Fibroblast of villous mesenchyme (primary cell): ENCODE measurements at regions not wholly inside any gene's neighbourhood (a gene's known extent, or its start where the extent isn't known, plus 50 kb on each side); places are given as distances from the start of the nearest gene placed in this dataset.

Experiments used
- DNase-seq: peaks from one replicate; pipeline ENCODE4 v3.0.0-alpha.2; 2010; ENCODE audit warnings: low read depth
- H3K4me3 ChIP-seq: 2 replicates; pipeline ENCODE4 v1.5.1; 2011; ENCODE audit warnings: low read depth, mild to moderate bottlenecking, low read length
- TF ChIP-seq, protein P1 (sequence below): IDR thresholded peaks from 2 replicates; pipeline ENCODE4 v1.5.1; 2012; ENCODE audit warnings: low read depth, mild to moderate bottlenecking, low read length; ENCODE audit not compliant: insufficient read depth

DNA sequence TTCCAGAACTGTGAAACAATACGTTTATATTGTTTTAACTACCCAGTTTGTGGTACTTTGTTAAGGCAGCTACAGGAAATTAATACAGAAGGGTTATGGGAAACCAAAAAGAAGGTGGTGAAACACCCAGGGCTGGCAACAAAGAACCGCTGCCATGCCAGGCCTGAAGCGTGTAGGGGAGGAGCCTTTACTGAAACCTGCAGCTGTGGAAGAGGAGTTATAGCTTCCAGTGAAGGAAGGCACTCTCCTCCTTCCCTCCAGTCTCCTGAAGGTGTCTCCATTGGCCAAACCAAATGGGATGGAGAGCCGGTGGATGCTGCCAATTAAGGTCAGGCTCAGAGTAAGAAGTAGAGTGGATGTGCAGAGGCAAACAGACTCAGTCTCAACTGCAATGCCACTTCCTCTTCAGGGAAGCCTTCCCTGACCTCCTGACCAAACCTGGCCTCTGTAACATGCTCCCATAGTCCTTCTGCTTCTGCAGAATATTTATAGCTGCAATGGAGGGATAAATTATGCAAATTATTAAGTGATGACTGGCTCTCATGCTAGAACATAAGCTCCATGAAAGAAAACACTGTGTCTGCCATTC, 168.3 kb downstream of the DAD1 start:
- peak; percentile 28 for DNase-seq
- TF ChIP-seq, protein P1, sequence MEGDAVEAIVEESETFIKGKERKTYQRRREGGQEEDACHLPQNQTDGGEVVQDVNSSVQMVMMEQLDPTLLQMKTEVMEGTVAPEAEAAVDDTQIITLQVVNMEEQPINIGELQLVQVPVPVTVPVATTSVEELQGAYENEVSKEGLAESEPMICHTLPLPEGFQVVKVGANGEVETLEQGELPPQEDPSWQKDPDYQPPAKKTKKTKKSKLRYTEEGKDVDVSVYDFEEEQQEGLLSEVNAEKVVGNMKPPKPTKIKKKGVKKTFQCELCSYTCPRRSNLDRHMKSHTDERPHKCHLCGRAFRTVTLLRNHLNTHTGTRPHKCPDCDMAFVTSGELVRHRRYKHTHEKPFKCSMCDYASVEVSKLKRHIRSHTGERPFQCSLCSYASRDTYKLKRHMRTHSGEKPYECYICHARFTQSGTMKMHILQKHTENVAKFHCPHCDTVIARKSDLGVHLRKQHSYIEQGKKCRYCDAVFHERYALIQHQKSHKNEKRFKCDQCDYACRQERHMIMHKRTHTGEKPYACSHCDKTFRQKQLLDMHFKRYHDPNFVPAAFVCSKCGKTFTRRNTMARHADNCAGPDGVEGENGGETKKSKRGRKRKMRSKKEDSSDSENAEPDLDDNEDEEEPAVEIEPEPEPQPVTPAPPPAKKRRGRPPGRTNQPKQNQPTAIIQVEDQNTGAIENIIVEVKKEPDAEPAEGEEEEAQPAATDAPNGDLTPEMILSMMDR, result no peak
- H3K4me3 ChIP-seq, result no peak overlapping the region

GRCh38 chr14:22419620-22420019, 169.4 kb downstream of the DAD1 start:
- DNase-seq, result no peak

GRCh38 chr14:22418631-22419030, 170.4 kb downstream of the DAD1 start:
- no peak for DNase-seq
- H3K4me3 ChIP-seq, result no peak overlapping the region
- TF ChIP-seq, protein P1, result no peak

More at GRCh38 chr14:22419620-22420019, 169.4 kb downstream of the DAD1 start:
- no peak overlapping the region for H3K4me3 ChIP-seq
- TF ChIP-seq, protein P1, result no peak

DNA sequence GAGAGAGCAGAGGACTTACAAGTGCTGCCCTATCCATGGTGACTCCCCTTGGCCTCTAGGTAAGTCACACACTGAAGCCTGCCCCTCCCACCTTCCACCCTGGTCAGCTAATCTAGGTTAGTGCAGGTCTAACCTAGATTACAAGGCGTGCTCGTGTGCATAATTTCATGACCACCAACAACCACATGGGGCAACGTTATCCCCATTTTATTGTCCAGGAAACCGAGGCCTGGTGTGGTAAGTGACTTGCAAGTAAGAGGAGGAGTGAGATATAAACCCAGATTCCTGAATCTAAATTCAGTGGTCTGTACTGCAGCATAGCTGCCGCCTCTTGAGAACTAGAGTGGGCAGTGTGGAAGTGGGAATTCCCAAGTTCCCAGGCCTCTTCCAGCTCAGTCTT, 171.1 kb downstream of the DAD1 start:
- TF ChIP-seq, protein P1, result no peak

DNA sequence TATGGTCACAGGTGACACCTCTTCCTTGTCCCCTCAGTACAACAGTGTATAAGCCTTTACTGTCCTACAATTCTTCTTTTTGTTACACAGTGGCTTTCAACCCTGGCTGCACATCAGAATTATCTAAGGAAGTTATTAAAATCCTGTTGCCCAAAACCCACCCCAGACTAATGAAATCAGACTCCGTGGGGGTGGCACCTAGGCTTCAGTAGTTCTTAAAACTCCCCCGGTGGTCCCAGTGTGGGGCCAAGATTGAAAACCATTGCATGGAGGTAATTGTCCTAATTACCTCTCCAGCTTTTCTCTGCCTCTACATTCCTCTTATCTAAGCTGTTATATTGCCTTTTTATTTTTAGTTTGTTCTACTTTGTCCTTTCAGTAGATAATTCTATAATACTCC, 172.8 kb downstream of the DAD1 start:
- DNase-seq, result no peak
- H3K4me3 ChIP-seq, result no peak overlapping the region
- TF ChIP-seq, protein P1, result no peak

More for the DNA sequence above, 171.1 kb downstream of the DAD1 start:
- H3K4me3 ChIP-seq, result no peak overlapping the region
- no peak for DNase-seq

- TF ChIP-seq, protein P1, result no peak
- no peak for DNase-seq
- H3K4me3 ChIP-seq, result no peak overlapping the region
Measured at GRCh38 chr14:22415605-22415959, 173.4 kb downstream of the DAD1 start.
